Osteoblast (primary cell): ENCODE measurements at regions not wholly inside any gene's neighbourhood (a gene's known extent, or its start where the extent isn't known, plus 50 kb on each side); places are given as distances from the start of the nearest gene placed in this dataset.

Experiments
- DNase-seq: peaks from one replicate; pipeline ENCODE4 v3.0.0; 2011; ENCODE audit warnings: low spot score, mixed read lengths; ENCODE audit not compliant: insufficient read length; ENCODE audit errors: missing footprints
- H2AFZ ChIP-seq: 2 replicates; pipeline ENCODE4 v1.6.0; 2011; ENCODE audit warnings: mild to moderate bottlenecking, low read length
- H3K27ac ChIP-seq: 2 replicates; pipeline ENCODE4 v1.5.1; 2011; ENCODE audit warnings: mild to moderate bottlenecking, low read depth, low read length, moderate library complexity
- H3K27me3 ChIP-seq: 2 replicates; pipeline ENCODE4 v1.6.0; 2012; ENCODE audit warnings: mild to moderate bottlenecking, control low read depth, inconsistent platforms, low read length, moderate library complexity; ENCODE audit not compliant: insufficient read depth
- H3K36me3 ChIP-seq: 2 replicates; pipeline ENCODE4 v1.5.1; 2011; ENCODE audit warnings: mild to moderate bottlenecking, low read length, control low read depth, moderate library complexity; ENCODE audit not compliant: insufficient read depth
- H3K4me1 ChIP-seq: 2 replicates; pipeline ENCODE4 v1.5.1; 2011; ENCODE audit warnings: mild to moderate bottlenecking, low read length, control low read depth, moderate library complexity; ENCODE audit not compliant: insufficient read depth
- H3K4me2 ChIP-seq: 2 replicates; pipeline ENCODE4 v1.6.0; 2011; ENCODE audit warnings: mild to moderate bottlenecking, low read length; ENCODE audit not compliant: insufficient read depth
- H3K4me3 ChIP-seq: fragments of 200-600 bp; sonication (generic); 3 replicates; pipeline ENCODE4 v1.5.1; 2012; ENCODE audit warnings: mild to moderate bottlenecking, low read length, inconsistent platforms; ENCODE audit not compliant: insufficient read depth
- H3K79me2 ChIP-seq: 2 replicates; pipeline ENCODE4 v1.6.0; 2012; ENCODE audit warnings: mild to moderate bottlenecking, low read length, control low read depth, inconsistent platforms; ENCODE audit not compliant: insufficient read depth
- H3K9me3 ChIP-seq: 2 replicates; pipeline ENCODE4 v1.5.1; 2011; ENCODE audit warnings: low read depth, low read length, control low read depth
- H4K20me1 ChIP-seq: 2 replicates; pipeline ENCODE4 v1.6.0; 2012; ENCODE audit warnings: mild to moderate bottlenecking, low read length, control low read depth; ENCODE audit not compliant: insufficient read depth
- CTCF ChIP-seq: IDR thresholded peaks from 2 replicates; pipeline ENCODE4 v1.5.1; 2011; ENCODE audit warnings: mild to moderate bottlenecking, low read depth, low read length, moderate library complexity; ENCODE audit errors: extremely low read depth

GRCh38 chr21:36606287-36606982, 92.5 kb upstream of the SIM2 start:
- H3K4me1 ChIP-seq: no peaks in the 10 kb centered on the region
- H3K27ac ChIP-seq: no peak overlapping the region
- no peaks in the 10 kb centered on the region for H3K79me2 ChIP-seq
- no peak for TF ChIP-seq CTCF
- H3K9me3 ChIP-seq: no peaks in the 10 kb centered on the region
- H4K20me1 ChIP-seq: no peaks in the 10 kb centered on the region
- H3K4me3 ChIP-seq: no peak overlapping the region
- H2AFZ ChIP-seq: no peak overlapping the region
- no peak overlapping the region for H3K4me2 ChIP-seq
- H3K27me3 ChIP-seq: peaks cover 29% of the 10 kb centered on the region
- no peaks in the 10 kb centered on the region for H3K36me3 ChIP-seq
- peak; percentile 55 for DNase-seq

GRCh38 chr21:36606983-36607325, 92.0 kb upstream of the SIM2 start:
- Histone ChIP-seq H3K79me2 (no peaks in the 10 kb centered on the region), H4K20me1 (no peaks in the 10 kb centered on the region), H3K9me3 (no peaks in the 10 kb centered on the region), H3K27ac (no peak overlapping the region), H3K27me3 (peaks cover 34% of the 10 kb centered on the region), H3K36me3 (no peaks in the 10 kb centered on the region), H3K4me1 (no peaks in the 10 kb centered on the region), H3K4me2 (no peak overlapping the region), H3K4me3 (no peak overlapping the region), H2AFZ (no peak overlapping the region)
- TF ChIP-seq CTCF: no peak
- no peak for DNase-seq

- no peaks in the 10 kb centered on the region for H3K79me2 ChIP-seq
- peaks cover 34% of the 10 kb centered on the region for H3K27me3 ChIP-seq
- no peak overlapping the region for H3K27ac ChIP-seq
- H3K36me3 ChIP-seq: no peaks in the 10 kb centered on the region
- H3K9me3 ChIP-seq: no peaks in the 10 kb centered on the region
- DNase-seq: no peak
- TF ChIP-seq CTCF: no peak
- H4K20me1 ChIP-seq: no peaks in the 10 kb centered on the region
- H2AFZ ChIP-seq: no peak overlapping the region
- no peak overlapping the region for H3K4me2 ChIP-seq
- H3K4me3 ChIP-seq: no peak overlapping the region
- H3K4me1 ChIP-seq: no peaks in the 10 kb centered on the region
Measured at GRCh38 chr21:36608041-36608896, 90.6 kb upstream of the SIM2 start.

GRCh38 chr21:36608897-36609225, 90.1 kb upstream of the SIM2 start:
- peaks cover 34% of the 10 kb centered on the region for H3K27me3 ChIP-seq
- DNase-seq: no peak
- H3K27ac ChIP-seq: no peak overlapping the region
- no peaks in the 10 kb centered on the region for H4K20me1 ChIP-seq
- no peaks in the 10 kb centered on the region for H3K79me2 ChIP-seq
- H3K36me3 ChIP-seq: no peaks in the 10 kb centered on the region
- H3K4me1 ChIP-seq: no peaks in the 10 kb centered on the region
- no peaks in the 10 kb centered on the region for H3K9me3 ChIP-seq
- H2AFZ ChIP-seq: no peak overlapping the region
- no peak overlapping the region for H3K4me3 ChIP-seq
- no peak for TF ChIP-seq CTCF
- H3K4me2 ChIP-seq: no peak overlapping the region
